ENCODE measurements at regions not wholly inside any gene's neighbourhood (a gene's known extent, or its start where the extent isn't known, plus 50 kb on each side); places are given as distances from the start of the nearest gene placed in this dataset.
"Not testable (repeated sequence)": the region's sequence is repeated elsewhere in the genome, so short reads cannot be mapped to it uniquely, and the experiment has no call there.

- Histone ChIP-seq H3K9ac (ENCODE audit: insufficient read depth, low read length) (no peak overlapping the region), H3K4me3 (replicated peaks in 1 of 4; ENCODE audit: control extremely low read depth in 1 of 4, insufficient read depth in 1 of 4, low read depth in 3 of 4, low read length in 4 of 4) (no peak overlapping the region), H3K36me3 (ENCODE audit: control insufficient read depth, insufficient read depth, low read length) (no peaks in the 10 kb centered on the region), H4K20me1 (ENCODE audit: control insufficient read depth, extremely low read depth, insufficient read depth, low read length) (no peaks in the 10 kb centered on the region), H2AFZ (ENCODE audit: low read length) (no peak overlapping the region), H3K9me3 (ENCODE audit: control insufficient read depth, insufficient read depth, low read depth, low read length) (no peaks in the 10 kb centered on the region), H3K27me3 (ENCODE audit: control insufficient read depth, insufficient read depth, low read length) (no peaks in the 10 kb centered on the region), H3K4me2 (ENCODE audit: extremely low read depth, insufficient read depth, low read length) (no peak overlapping the region), H3K27ac (ENCODE audit: insufficient read depth, low read length) (no peak overlapping the region), H3K4me1 (ENCODE audit: control insufficient read depth, extremely low read depth, insufficient read depth, low read length) (no peaks in the 10 kb centered on the region), H3K79me2 (ENCODE audit: control insufficient read depth, insufficient read depth, low read length) (no peaks in the 10 kb centered on the region)
- TF ChIP-seq EZH2 (IDR thresholded peaks at IDR 0.05; ENCODE audit: low read length, missing control alignments) (no peak), CTCF (conservative IDR thresholded peaks at IDR 0.05 in 1 of 2, IDR thresholded peaks at IDR 0.05 in 1 of 2; ENCODE audit: low read depth in 1 of 2, low read length in 2 of 2) (no peak)
- no peak for DNase-seq (ENCODE audit: low read depth in 2 of 2)
Observed at GRCh38 chr9:102435427-102435826, 559.7 kb upstream of the CYLC2 start.

- H4K20me1 ChIP-seq (ENCODE audit: control insufficient read depth, extremely low read depth, insufficient read depth, low read length) = no peaks in the 10 kb centered on the region
- TF ChIP-seq CTCF (conservative IDR thresholded peaks at IDR 0.05 in 1 of 2, IDR thresholded peaks at IDR 0.05 in 1 of 2; ENCODE audit: low read depth in 1 of 2, low read length in 2 of 2) (no peak), EZH2 (IDR thresholded peaks at IDR 0.05; ENCODE audit: low read length, missing control alignments) (no peak)
- no peaks in the 10 kb centered on the region for H3K79me2 ChIP-seq (ENCODE audit: control insufficient read depth, insufficient read depth, low read length)
- H3K27me3 ChIP-seq (ENCODE audit: control insufficient read depth, insufficient read depth, low read length) = no peaks in the 10 kb centered on the region
- H3K4me3 ChIP-seq (replicated peaks in 1 of 4; ENCODE audit: control extremely low read depth in 1 of 4, insufficient read depth in 1 of 4, low read depth in 3 of 4, low read length in 4 of 4) = no peak overlapping the region
- no peak overlapping the region for H3K27ac ChIP-seq (ENCODE audit: insufficient read depth, low read length)
- no peak overlapping the region for H3K9ac ChIP-seq (ENCODE audit: insufficient read depth, low read length)
- H3K4me1 ChIP-seq (ENCODE audit: control insufficient read depth, extremely low read depth, insufficient read depth, low read length) = no peaks in the 10 kb centered on the region
- H3K4me2 ChIP-seq (ENCODE audit: extremely low read depth, insufficient read depth, low read length) = no peak overlapping the region
- no peaks in the 10 kb centered on the region for H3K36me3 ChIP-seq (ENCODE audit: control insufficient read depth, insufficient read depth, low read length)
- H2AFZ ChIP-seq (ENCODE audit: low read length) = no peak overlapping the region
- no peak for DNase-seq (ENCODE audit: low read depth in 2 of 2)
- H3K9me3 ChIP-seq (ENCODE audit: control insufficient read depth, insufficient read depth, low read depth, low read length) = no peaks in the 10 kb centered on the region
Observed at GRCh38 chr9:102434545-102434944, 560.6 kb upstream of the CYLC2 start.

DNA sequence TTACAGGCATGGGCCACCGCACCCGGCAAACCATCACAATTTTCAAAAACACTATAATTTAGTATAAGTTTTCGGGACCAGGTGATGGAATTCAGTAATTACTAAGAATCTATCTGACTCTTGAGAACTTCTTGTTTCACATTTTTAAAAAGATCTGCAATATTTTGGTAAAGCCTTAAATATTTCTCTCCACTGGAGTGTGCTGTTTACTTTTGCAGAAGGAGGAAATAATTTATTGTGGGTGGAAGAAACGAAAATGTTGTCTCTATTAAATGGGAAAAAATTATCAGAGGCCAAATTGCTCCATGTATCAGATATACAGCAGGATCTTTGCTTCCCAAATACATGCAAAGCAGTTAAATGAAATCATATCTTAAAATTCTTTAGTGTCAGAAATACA is 566.8 kb upstream of the CYLC2 start:
- TF ChIP-seq EZH2 (IDR thresholded peaks at IDR 0.05; ENCODE audit: low read length, missing control alignments) (no peak), CTCF (conservative IDR thresholded peaks at IDR 0.05 in 1 of 2, IDR thresholded peaks at IDR 0.05 in 1 of 2; ENCODE audit: low read depth in 1 of 2, low read length in 2 of 2) (no peak)
- Histone ChIP-seq H3K27me3 (ENCODE audit: control insufficient read depth, insufficient read depth, low read length) (no peaks in the 10 kb centered on the region), H3K9me3 (ENCODE audit: control insufficient read depth, insufficient read depth, low read depth, low read length) (no peaks in the 10 kb centered on the region), H4K20me1 (ENCODE audit: control insufficient read depth, extremely low read depth, insufficient read depth, low read length) (no peaks in the 10 kb centered on the region), H3K4me3 (replicated peaks in 1 of 4; ENCODE audit: control extremely low read depth in 1 of 4, insufficient read depth in 1 of 4, low read depth in 3 of 4, low read length in 4 of 4) (no peak overlapping the region), H3K27ac (ENCODE audit: insufficient read depth, low read length) (no peak overlapping the region), H3K4me1 (ENCODE audit: control insufficient read depth, extremely low read depth, insufficient read depth, low read length) (no peaks in the 10 kb centered on the region), H3K79me2 (ENCODE audit: control insufficient read depth, insufficient read depth, low read length) (no peaks in the 10 kb centered on the region), H2AFZ (ENCODE audit: low read length) (no peak overlapping the region), H3K9ac (ENCODE audit: insufficient read depth, low read length) (no peak overlapping the region), H3K36me3 (ENCODE audit: control insufficient read depth, insufficient read depth, low read length) (no peaks in the 10 kb centered on the region), H3K4me2 (ENCODE audit: extremely low read depth, insufficient read depth, low read length) (no peak overlapping the region)
- no peak for DNase-seq (ENCODE audit: low read depth in 2 of 2)

GRCh38 chr9:102416251-102416650 is 578.9 kb upstream of the CYLC2 start:
- not testable (repeated sequence) for H3K4me1 ChIP-seq (ENCODE audit: control insufficient read depth, extremely low read depth, insufficient read depth, low read length); H3K79me2 ChIP-seq (ENCODE audit: control insufficient read depth, insufficient read depth, low read length); H4K20me1 ChIP-seq (ENCODE audit: control insufficient read depth, extremely low read depth, insufficient read depth, low read length); H3K9ac ChIP-seq (ENCODE audit: insufficient read depth, low read length); H3K4me2 ChIP-seq (ENCODE audit: extremely low read depth, insufficient read depth, low read length); DNase-seq (ENCODE audit: low read depth in 2 of 2); H2AFZ ChIP-seq (ENCODE audit: low read length); H3K36me3 ChIP-seq (ENCODE audit: control insufficient read depth, insufficient read depth, low read length); H3K27ac ChIP-seq (ENCODE audit: insufficient read depth, low read length); H3K4me3 ChIP-seq (replicated peaks in 1 of 4; ENCODE audit: control extremely low read depth in 1 of 4, insufficient read depth in 1 of 4, low read depth in 3 of 4, low read length in 4 of 4); H3K9me3 ChIP-seq (ENCODE audit: control insufficient read depth, insufficient read depth, low read depth, low read length); H3K27me3 ChIP-seq (ENCODE audit: control insufficient read depth, insufficient read depth, low read length)

Measured in fibroblast of lung (primary cell).